ENCODE measurements at regions not wholly inside any gene's neighbourhood (a gene's known extent, or its start where the extent isn't known, plus 50 kb on each side); places are given as distances from the start of the nearest gene placed in this dataset.

- Histone ChIP-seq H3K4me1 (ENCODE audit: control insufficient read depth, insufficient read depth, low read length) (no peaks in the 10 kb centered on the region), H3K4me3 (ENCODE audit: low read length) (no peak overlapping the region), H3K27me3 (ENCODE audit: control insufficient read depth, insufficient read depth, low read length) (peaks cover 6% of the 10 kb centered on the region), H3K9me3 (ENCODE audit: control insufficient read depth, low read depth, low read length) (no peaks in the 10 kb centered on the region), H3K36me3 (ENCODE audit: control insufficient read depth, insufficient read depth, low read length) (no peaks in the 10 kb centered on the region), H3K27ac (ENCODE audit: low read length) (no peak overlapping the region)
- DNase-seq, result no peak
- WGBS (ENCODE audit: insufficient coverage, low lambda C conversion rate), result 80% methylated on average over 3 of the region's 20 CpGs
Measured at GRCh38 chr16:14362774-14363371, 267.2 kb downstream of the PARN start.

- WGBS (ENCODE audit: insufficient coverage, low lambda C conversion rate), result no CpG with 5 or more reads among the region's 8 CpGs
- H3K9me3 ChIP-seq (ENCODE audit: control insufficient read depth, low read depth, low read length), result no peaks in the 10 kb centered on the region
- H3K4me3 ChIP-seq (ENCODE audit: low read length), result no peak overlapping the region
- no peaks in the 10 kb centered on the region for H3K4me1 ChIP-seq (ENCODE audit: control insufficient read depth, insufficient read depth, low read length)
- peaks cover 6% of the 10 kb centered on the region for H3K27me3 ChIP-seq (ENCODE audit: control insufficient read depth, insufficient read depth, low read length)
- H3K36me3 ChIP-seq (ENCODE audit: control insufficient read depth, insufficient read depth, low read length), result no peaks in the 10 kb centered on the region
- no peak overlapping the region for H3K27ac ChIP-seq (ENCODE audit: low read length)
- DNase-seq, result no peak
Measured at GRCh38 chr16:14360326-14361037, 269.6 kb downstream of the PARN start.

GRCh38 chr16:14358697-14359305 lies 271.3 kb downstream of the PARN start:
- H3K9me3 ChIP-seq (ENCODE audit: control insufficient read depth, low read depth, low read length), result no peaks in the 10 kb centered on the region
- DNase-seq, result no peak
- H3K4me3 ChIP-seq (ENCODE audit: low read length), result no peak overlapping the region
- no peaks in the 10 kb centered on the region for H3K36me3 ChIP-seq (ENCODE audit: control insufficient read depth, insufficient read depth, low read length)
- H3K4me1 ChIP-seq (ENCODE audit: control insufficient read depth, insufficient read depth, low read length), result no peaks in the 10 kb centered on the region
- H3K27ac ChIP-seq (ENCODE audit: low read length), result no peak overlapping the region
- no peaks in the 10 kb centered on the region for H3K27me3 ChIP-seq (ENCODE audit: control insufficient read depth, insufficient read depth, low read length)
- WGBS (ENCODE audit: insufficient coverage, low lambda C conversion rate), result 83% methylated on average over 1 of the region's 4 CpGs

GRCh38 chr16:14357328-14357727 lies 272.7 kb downstream of the PARN start:
- DNase-seq, result no peak
- Histone ChIP-seq H3K36me3 (ENCODE audit: control insufficient read depth, insufficient read depth, low read length) (no peaks in the 10 kb centered on the region), H3K4me3 (ENCODE audit: low read length) (no peak overlapping the region), H3K27me3 (ENCODE audit: control insufficient read depth, insufficient read depth, low read length) (no peaks in the 10 kb centered on the region), H3K4me1 (ENCODE audit: control insufficient read depth, insufficient read depth, low read length) (no peaks in the 10 kb centered on the region), H3K27ac (ENCODE audit: low read length) (no peak overlapping the region), H3K9me3 (ENCODE audit: control insufficient read depth, low read depth, low read length) (no peaks in the 10 kb centered on the region)
- no CpG with 5 or more reads among the region's 6 CpGs for whole genome bisulfite sequencing (ENCODE audit: insufficient coverage, low lambda C conversion rate)

GRCh38 chr16:14356064-14356463 lies 274.0 kb downstream of the PARN start:
- no peak for DNase-seq
- WGBS (ENCODE audit: insufficient coverage, low lambda C conversion rate), result 86% methylated on average over 5 of the region's 11 CpGs
- H3K27ac ChIP-seq (ENCODE audit: low read length), result no peak overlapping the region

GRCh38 chr16:14354561-14355351 lies 275.3 kb downstream of the PARN start:
- no peak overlapping the region for H3K27ac ChIP-seq (ENCODE audit: low read length)
- H3K27me3 ChIP-seq (ENCODE audit: control insufficient read depth, insufficient read depth, low read length), result no peaks in the 10 kb centered on the region
- no peaks in the 10 kb centered on the region for H3K9me3 ChIP-seq (ENCODE audit: control insufficient read depth, low read depth, low read length)
- H3K36me3 ChIP-seq (ENCODE audit: control insufficient read depth, insufficient read depth, low read length), result no peaks in the 10 kb centered on the region
- H3K4me3 ChIP-seq (ENCODE audit: low read length), result no peak overlapping the region
- WGBS (ENCODE audit: insufficient coverage, low lambda C conversion rate), result 50% methylated on average over 1 of the region's 10 CpGs
- H3K4me1 ChIP-seq (ENCODE audit: control insufficient read depth, insufficient read depth, low read length), result no peaks in the 10 kb centered on the region
- peak in 1 of 2 donors; percentile 13 for DNase-seq

More at GRCh38 chr16:14356064-14356463, 274.0 kb downstream of the PARN start:
- Histone ChIP-seq H3K9me3 (ENCODE audit: control insufficient read depth, low read depth, low read length) (no peaks in the 10 kb centered on the region), H3K4me1 (ENCODE audit: control insufficient read depth, insufficient read depth, low read length) (no peaks in the 10 kb centered on the region), H3K27me3 (ENCODE audit: control insufficient read depth, insufficient read depth, low read length) (no peaks in the 10 kb centered on the region), H3K36me3 (ENCODE audit: control insufficient read depth, insufficient read depth, low read length) (no peaks in the 10 kb centered on the region), H3K4me3 (ENCODE audit: low read length) (no peak overlapping the region)

- H3K27me3 ChIP-seq (ENCODE audit: control insufficient read depth, insufficient read depth, low read length), result no peaks in the 10 kb centered on the region
- 100% methylated on average over 1 of the region's 6 CpGs for WGBS (ENCODE audit: insufficient coverage, low lambda C conversion rate)
- H3K4me1 ChIP-seq (ENCODE audit: control insufficient read depth, insufficient read depth, low read length), result no peaks in the 10 kb centered on the region
- DNase-seq, result no peak
- no peak overlapping the region for H3K4me3 ChIP-seq (ENCODE audit: low read length)
- no peaks in the 10 kb centered on the region for H3K36me3 ChIP-seq (ENCODE audit: control insufficient read depth, insufficient read depth, low read length)
- H3K9me3 ChIP-seq (ENCODE audit: control insufficient read depth, low read depth, low read length), result no peaks in the 10 kb centered on the region
- no peak overlapping the region for H3K27ac ChIP-seq (ENCODE audit: low read length)
Measured at GRCh38 chr16:14353340-14353739, 276.7 kb downstream of the PARN start.

GRCh38 chr16:14351647-14352046 lies 278.4 kb downstream of the PARN start:
- Histone ChIP-seq H3K27me3 (ENCODE audit: control insufficient read depth, insufficient read depth, low read length) (no peaks in the 10 kb centered on the region), H3K4me3 (ENCODE audit: low read length) (no peak overlapping the region), H3K9me3 (ENCODE audit: control insufficient read depth, low read depth, low read length) (no peaks in the 10 kb centered on the region), H3K27ac (ENCODE audit: low read length) (no peak overlapping the region), H3K4me1 (ENCODE audit: control insufficient read depth, insufficient read depth, low read length) (no peaks in the 10 kb centered on the region), H3K36me3 (ENCODE audit: control insufficient read depth, insufficient read depth, low read length) (no peaks in the 10 kb centered on the region)
- DNase-seq, result no peak
- WGBS (ENCODE audit: insufficient coverage, low lambda C conversion rate), result 100% methylated on average over 1 of the region's 6 CpGs

GRCh38 chr16:14350626-14351025 lies 279.4 kb downstream of the PARN start:
- Histone ChIP-seq H3K4me1 (ENCODE audit: control insufficient read depth, insufficient read depth, low read length) (no peaks in the 10 kb centered on the region), H3K4me3 (ENCODE audit: low read length) (no peak overlapping the region), H3K27ac (ENCODE audit: low read length) (no peak overlapping the region), H3K36me3 (ENCODE audit: control insufficient read depth, insufficient read depth, low read length) (no peaks in the 10 kb centered on the region), H3K27me3 (ENCODE audit: control insufficient read depth, insufficient read depth, low read length) (no peaks in the 10 kb centered on the region), H3K9me3 (ENCODE audit: control insufficient read depth, low read depth, low read length) (no peaks in the 10 kb centered on the region)
- WGBS (ENCODE audit: insufficient coverage, low lambda C conversion rate), result 80% methylated on average over 1 of the region's 8 CpGs
- DNase-seq, result no peak

GRCh38 chr16:14350081-14350480 lies 279.0 kb downstream of the MRTFB start:
- 100% methylated on average over 3 of the region's 8 CpGs for WGBS (ENCODE audit: insufficient coverage, low lambda C conversion rate)
- Histone ChIP-seq H3K4me3 (ENCODE audit: low read length) (no peak overlapping the region), H3K36me3 (ENCODE audit: control insufficient read depth, insufficient read depth, low read length) (no peaks in the 10 kb centered on the region), H3K27ac (ENCODE audit: low read length) (no peak overlapping the region), H3K4me1 (ENCODE audit: control insufficient read depth, insufficient read depth, low read length) (no peaks in the 10 kb centered on the region), H3K9me3 (ENCODE audit: control insufficient read depth, low read depth, low read length) (no peaks in the 10 kb centered on the region), H3K27me3 (ENCODE audit: control insufficient read depth, insufficient read depth, low read length) (no peaks in the 10 kb centered on the region)
- no peak for DNase-seq

Measured in large intestine (tissue), 3 donors.